Endothelial cell of umbilical vein (primary cell): ENCODE measurements at regions not wholly inside any gene's neighbourhood (a gene's known extent, or its start where the extent isn't known, plus 50 kb on each side); places are given as distances from the start of the nearest gene placed in this dataset.

Source experiments
- BruUV-seq: library from RNA; stranded (reverse); fragments of 400-500 nt; replicated peaks from 2 replicates; lab custom pipeline; 2021; lab: Mats Ljungman, UMichigan
- CTCF ChIA-PET: fragments of 300-600, 350-600 bp; sonication (Branson Sonifier 250); formaldehyde crosslinking; loops from one replicate; lab custom pipeline; 2021; ENCODE audit warnings: antibody characterized with exemption, inconsistent platforms; lab: Charles Lee
- POLR2A ChIA-PET: fragments of 300-600, 350-600 bp; sonication (Branson Sonifier 250); formaldehyde crosslinking; loops from one replicate; lab custom pipeline; 2021; ENCODE audit warnings: antibody characterized with exemption, inconsistent platforms; lab: Charles Lee
- DNase-seq: peaks from one replicate; pipeline ENCODE4 v3.0.0-alpha.2; 2011; ENCODE audit warnings: low read depth, low spot score
- FAIRE-seq: peaks from 2 replicates; lab custom pipeline; 2011; peaks lifted over from hg19 to GRCh38; lab: Jason Lieb, UNC
- H2AFZ ChIP-seq: 2 replicates; pipeline ENCODE4 v1.6.0; 2012; ENCODE audit warnings: low read depth, low read length, control low read depth, inconsistent platforms
- H3K27ac ChIP-seq: 2 replicates; pipeline ENCODE4 v1.5.1; 2011; ENCODE audit warnings: low read depth, mild to moderate bottlenecking, control low read depth, low read length, moderate library complexity; ENCODE audit not compliant: insufficient read depth
- H3K27me3 ChIP-seq, 2 experiments: 2 replicates each; pipeline versions ENCODE4 v1.6.0 to v1.6.1; 2011; ENCODE audit warnings: low read length in 2 of 2, mixed read lengths in 1 of 2; ENCODE audit not compliant: control insufficient read depth in 2 of 2, insufficient read depth in 2 of 2
- H3K36me3 ChIP-seq, 2 experiments: 2 replicates in 1 of 2; 3 replicates in 1 of 2; pipeline ENCODE4 v1.5.1; 2011; ENCODE audit warnings: low read length in 2 of 2, mild to moderate bottlenecking in 1 of 2, moderate library complexity in 1 of 2; ENCODE audit not compliant: control insufficient read depth in 2 of 2, insufficient read depth in 2 of 2; ENCODE audit errors: extremely low read depth in 1 of 2
- H3K4me1 ChIP-seq: 3 replicates; pipeline ENCODE4 v1.5.1; 2011; ENCODE audit warnings: mild to moderate bottlenecking, low read length; ENCODE audit not compliant: control insufficient read depth, insufficient read depth; ENCODE audit errors: extremely low read depth
- H3K4me2 ChIP-seq: 2 replicates; pipeline ENCODE4 v1.6.1; 2011; ENCODE audit warnings: low read length, control low read depth, mixed read lengths; ENCODE audit not compliant: insufficient read depth
- H3K4me3 ChIP-seq, 3 experiments: fragments of 200-600 bp in 1 of 3; sonication (generic), shearing (Covaris generic) in 1 of 3; replicated peaks in 1 of 3; 2 replicates each; pipeline ENCODE4 v1.5.1; 2011 to 2016; ENCODE audit warnings: control low read depth in 3 of 3, low read length in 3 of 3, mild to moderate bottlenecking in 2 of 3, inconsistent platforms in 1 of 3, low read depth in 1 of 3, moderate library complexity in 1 of 3; ENCODE audit not compliant: insufficient read depth in 1 of 3
- H3K79me2 ChIP-seq: 2 replicates; pipeline ENCODE4 v1.6.0; 2012; ENCODE audit warnings: low read length, inconsistent platforms; ENCODE audit not compliant: control insufficient read depth, insufficient read depth
- H3K9ac ChIP-seq: replicated peaks from 2 replicates; pipeline ENCODE3; 2011; ENCODE audit warnings: low read length, control low read depth; ENCODE audit not compliant: insufficient read depth; ENCODE audit errors: extremely low read depth
- H3K9me1 ChIP-seq: replicated peaks from 3 replicates; pipeline ENCODE4 v1.6.0; 2011; ENCODE audit warnings: mild to moderate bottlenecking, low read length; ENCODE audit not compliant: control insufficient read depth, insufficient read depth; ENCODE audit errors: extremely low read depth
- H3K9me3 ChIP-seq: replicated peaks from 2 replicates; pipeline ENCODE4 v1.5.1; 2012; ENCODE audit warnings: low read length, inconsistent platforms; ENCODE audit not compliant: control insufficient read depth, insufficient read depth
- H4K20me1 ChIP-seq: replicated peaks from 2 replicates; pipeline ENCODE3; 2011; ENCODE audit warnings: mild to moderate bottlenecking, low read length; ENCODE audit not compliant: control insufficient read depth, insufficient read depth; ENCODE audit errors: extremely low read depth
- EZH2 ChIP-seq: IDR thresholded peaks from 2 replicates; pipeline ENCODE4 v1.6.1; 2012; ENCODE audit warnings: borderline replicate concordance, low read depth, mild to moderate bottlenecking, moderate library complexity, low read length, inconsistent platforms; ENCODE audit not compliant: severe bottlenecking
- FOS ChIP-seq: IDR thresholded peaks from 2 replicates; pipeline ENCODE4 v1.6.1; 2011; ENCODE audit warnings: mild to moderate bottlenecking, low read length, moderate library complexity, borderline replicate concordance; ENCODE audit not compliant: insufficient read depth
- GATA2 ChIP-seq: IDR thresholded peaks from 2 replicates; pipeline ENCODE4 v1.7.0; 2011; ENCODE audit warnings: low read depth, mild to moderate bottlenecking, moderate library complexity, mixed read lengths, low read length; ENCODE audit not compliant: insufficient read length, insufficient read depth
- JUN ChIP-seq: IDR thresholded peaks from 2 replicates; pipeline ENCODE4 v1.6.1; 2011; ENCODE audit warnings: borderline replicate concordance, low read depth; ENCODE audit not compliant: insufficient read length, insufficient read depth
- POLR2A ChIP-seq: IDR thresholded peaks from 2 replicates; pipeline ENCODE4 v1.6.1; 2012; ENCODE audit warnings: low read depth, mild to moderate bottlenecking, control low read depth, low read length
- POLR2AphosphoS5 ChIP-seq: IDR thresholded peaks from 2 replicates; pipeline ENCODE4 v1.6.1; 2012; ENCODE audit warnings: low read depth, mild to moderate bottlenecking, control low read depth, low read length, moderate library complexity; ENCODE audit not compliant: insufficient read depth
- dilution Hi-C: fragments of 300-500 bp; cut with MboI; formaldehyde crosslinking; loops from one replicate; pipeline ENCODE4 v1.15.0; 2019; ENCODE audit warnings: low sequenced_read_pairs; ENCODE audit not compliant: extremely low pct_ligation_motif_present
- intact Hi-C: fragments of 100-400 bp; cut with micrococcal nuclease; formaldehyde crosslinking; loops from one replicate; pipeline ENCODE4 v1.10.0; 2022
- TF ChIP-seq, protein P1 (sequence below), 2 donors: IDR thresholded peaks; 1 replicate in 1 of 2; 2 replicates in 1 of 2; pipeline ENCODE4 v1.5.1; 2011; ENCODE audit warnings: low read length in 2 of 2, mild to moderate bottlenecking in 2 of 2, moderate library complexity in 2 of 2, control low read depth in 1 of 2, inconsistent platforms in 1 of 2, low read depth in 1 of 2; ENCODE audit not compliant: insufficient read depth in 1 of 2; ENCODE audit errors: extremely low read depth in 1 of 2

DNA sequence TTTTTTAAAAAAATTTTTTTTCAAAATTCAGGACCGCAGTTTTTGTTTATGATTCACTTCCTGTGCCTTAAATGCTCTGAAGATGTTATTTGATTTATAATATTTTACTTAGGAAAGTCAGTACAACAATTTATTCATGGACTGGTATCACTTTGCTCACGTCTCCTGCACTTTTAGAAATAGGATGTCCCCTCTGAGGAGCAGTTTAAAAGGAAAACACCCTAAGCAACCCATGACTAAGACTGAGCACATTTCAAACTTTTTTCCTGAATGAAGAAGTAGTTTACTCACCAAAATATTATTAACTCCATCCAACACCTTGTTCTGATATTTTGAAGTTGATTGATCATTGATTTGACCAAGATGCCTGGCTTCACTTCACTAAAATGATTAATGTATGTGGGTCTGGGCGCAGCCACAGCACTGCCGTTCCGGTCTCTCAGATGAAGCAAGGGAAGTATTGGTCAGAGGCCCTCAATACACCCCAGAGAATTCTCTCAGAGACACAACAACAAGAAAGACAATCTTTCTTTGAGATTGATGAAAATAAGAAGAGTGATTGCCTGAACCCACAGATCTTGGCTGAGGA lies 223.9 kb downstream of the TGFB2 start:
- Histone ChIP-seq H2AFZ (no peak overlapping the region), H3K4me3 (no peak overlapping the region), H3K9me1 (no peaks in the 10 kb centered on the region), H4K20me1 (no peaks in the 10 kb centered on the region), H3K4me1 (peaks cover 6% of the 10 kb centered on the region), H3K9me3 (no peaks in the 10 kb centered on the region), H3K27ac (no peak overlapping the region), H3K4me2 (no peak overlapping the region), H3K79me2 (no peaks in the 10 kb centered on the region), H3K9ac (no peak overlapping the region), H3K27me3 (no peaks in the 10 kb centered on the region), H3K36me3 (no peaks in the 10 kb centered on the region)
- TF ChIP-seq POLR2A (no peak), JUN (no peak)
- TF ChIP-seq, protein P1, sequence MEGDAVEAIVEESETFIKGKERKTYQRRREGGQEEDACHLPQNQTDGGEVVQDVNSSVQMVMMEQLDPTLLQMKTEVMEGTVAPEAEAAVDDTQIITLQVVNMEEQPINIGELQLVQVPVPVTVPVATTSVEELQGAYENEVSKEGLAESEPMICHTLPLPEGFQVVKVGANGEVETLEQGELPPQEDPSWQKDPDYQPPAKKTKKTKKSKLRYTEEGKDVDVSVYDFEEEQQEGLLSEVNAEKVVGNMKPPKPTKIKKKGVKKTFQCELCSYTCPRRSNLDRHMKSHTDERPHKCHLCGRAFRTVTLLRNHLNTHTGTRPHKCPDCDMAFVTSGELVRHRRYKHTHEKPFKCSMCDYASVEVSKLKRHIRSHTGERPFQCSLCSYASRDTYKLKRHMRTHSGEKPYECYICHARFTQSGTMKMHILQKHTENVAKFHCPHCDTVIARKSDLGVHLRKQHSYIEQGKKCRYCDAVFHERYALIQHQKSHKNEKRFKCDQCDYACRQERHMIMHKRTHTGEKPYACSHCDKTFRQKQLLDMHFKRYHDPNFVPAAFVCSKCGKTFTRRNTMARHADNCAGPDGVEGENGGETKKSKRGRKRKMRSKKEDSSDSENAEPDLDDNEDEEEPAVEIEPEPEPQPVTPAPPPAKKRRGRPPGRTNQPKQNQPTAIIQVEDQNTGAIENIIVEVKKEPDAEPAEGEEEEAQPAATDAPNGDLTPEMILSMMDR (IDR thresholded peaks at IDR 0.05; ENCODE audit: extremely low read depth in 1 of 2, insufficient read depth in 1 of 2, low read depth in 1 of 2, low read length in 2 of 2): no peak
- DNase-seq: peak; percentile 10
- ChIA-PET CTCF (interaction anchor here (1.3 kb wide), 1 partner anchor 498 kb away, joined by 3 read pairs; no protein-coding TSS in a partner anchor), POLR2A (no interaction called here)
- dilution Hi-C loops: no loop called here
- intact Hi-C loops: loop anchor here (1.0 kb wide), 1 partner anchor 11 kb away; no protein-coding TSS in a partner anchor
- FAIRE-seq: peak; percentile 58
- no TSS peak for BruUV-seq

DNA sequence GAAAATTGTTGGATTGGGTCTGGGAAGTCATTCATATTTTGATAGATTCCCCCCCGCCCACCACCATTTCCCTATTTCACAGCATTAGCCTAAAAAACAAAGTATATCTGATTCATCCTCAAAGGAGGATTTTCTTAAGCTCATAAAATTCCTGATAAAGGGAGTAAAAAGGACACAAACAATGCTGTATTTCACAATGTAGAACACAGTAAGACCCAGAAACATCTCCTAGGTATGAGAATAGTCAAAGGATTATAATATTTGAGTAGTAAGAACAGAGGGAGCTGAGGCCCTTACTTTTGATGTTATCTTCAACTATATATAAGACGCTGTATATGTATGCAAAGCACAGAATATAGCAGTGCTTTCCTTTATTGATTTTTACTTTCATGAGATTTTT lies 225.3 kb downstream of the TGFB2 start:
- intact Hi-C loops: no loop called here
- CTCF ChIA-PET: interaction anchor here (0.6 kb wide), 1 partner anchor 316 kb away, joined by 3 read pairs; no protein-coding TSS in a partner anchor
- FAIRE-seq: no peak

More for the DNA sequence above, 225.3 kb downstream of the TGFB2 start:
- DNase-seq: no peak
- no TSS peak for BruUV-seq
- Histone ChIP-seq H3K4me1 (peaks cover 6% of the 10 kb centered on the region), H4K20me1 (no peaks in the 10 kb centered on the region), H3K4me3 (no peak overlapping the region), H3K9me1 (no peaks in the 10 kb centered on the region), H3K27ac (no peak overlapping the region), H3K79me2 (no peaks in the 10 kb centered on the region), H2AFZ (no peak overlapping the region), H3K9me3 (no peaks in the 10 kb centered on the region), H3K4me2 (no peak overlapping the region), H3K36me3 (no peaks in the 10 kb centered on the region), H3K27me3 (no peaks in the 10 kb centered on the region), H3K9ac (no peak overlapping the region)
- TF ChIP-seq JUN (no peak), EZH2 (no peak), GATA2 (no peak), POLR2AphosphoS5 (no peak), FOS (no peak)
- POLR2A ChIA-PET: no interaction called here
- dilution Hi-C loops: no loop called here
